Panc1 (cell line): ENCODE measurements at regions not wholly inside any gene's neighbourhood (a gene's known extent, or its start where the extent isn't known, plus 50 kb on each side); places are given as distances from the start of the nearest gene placed in this dataset.

Source experiments
- POLR2AphosphoS5 ChIP-seq: IDR thresholded peaks from 2 replicates; pipeline ENCODE4 v1.6.1; 2012; ENCODE audit warnings: mild to moderate bottlenecking, low read depth, low read length, moderate library complexity
- TF ChIP-seq, protein P1 (sequence below): fragments of 450-650 bp; IDR thresholded peaks from 2 replicates; pipeline ENCODE4 v1.5.1; 2017; ENCODE audit warnings: mild to moderate bottlenecking
- TF ChIP-seq, protein P2 (sequence below), 2 experiments: IDR thresholded peaks; 2 replicates each; pipeline ENCODE4 v1.6.1; 2011 to 2012; ENCODE audit warnings: low read depth in 2 of 2, control low read depth in 1 of 2, low read length in 1 of 2, mild to moderate bottlenecking in 1 of 2, moderate library complexity in 1 of 2; ENCODE audit not compliant: insufficient read depth in 1 of 2

DNA sequence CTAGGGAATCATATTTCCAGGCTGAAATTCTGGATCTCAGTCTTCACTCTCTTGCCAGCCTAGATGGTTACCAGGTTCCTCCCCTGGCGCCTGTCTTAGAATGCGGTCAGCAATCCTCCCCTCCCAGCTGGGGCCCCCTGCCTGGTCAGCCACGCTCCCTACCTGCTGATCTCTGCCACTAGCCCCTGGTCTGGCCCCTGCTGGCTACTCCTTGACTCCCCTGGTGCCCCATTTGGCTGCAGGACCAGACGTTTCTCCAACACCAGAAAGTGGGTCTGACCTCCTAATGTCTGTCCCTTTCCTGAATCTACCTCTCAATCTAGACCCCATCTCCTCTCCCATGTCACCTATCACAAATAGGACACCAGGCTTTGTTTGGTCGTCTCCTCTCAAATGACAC is 432.0 kb upstream of the SMIM21 start:
- TF ChIP-seq, protein P1, sequence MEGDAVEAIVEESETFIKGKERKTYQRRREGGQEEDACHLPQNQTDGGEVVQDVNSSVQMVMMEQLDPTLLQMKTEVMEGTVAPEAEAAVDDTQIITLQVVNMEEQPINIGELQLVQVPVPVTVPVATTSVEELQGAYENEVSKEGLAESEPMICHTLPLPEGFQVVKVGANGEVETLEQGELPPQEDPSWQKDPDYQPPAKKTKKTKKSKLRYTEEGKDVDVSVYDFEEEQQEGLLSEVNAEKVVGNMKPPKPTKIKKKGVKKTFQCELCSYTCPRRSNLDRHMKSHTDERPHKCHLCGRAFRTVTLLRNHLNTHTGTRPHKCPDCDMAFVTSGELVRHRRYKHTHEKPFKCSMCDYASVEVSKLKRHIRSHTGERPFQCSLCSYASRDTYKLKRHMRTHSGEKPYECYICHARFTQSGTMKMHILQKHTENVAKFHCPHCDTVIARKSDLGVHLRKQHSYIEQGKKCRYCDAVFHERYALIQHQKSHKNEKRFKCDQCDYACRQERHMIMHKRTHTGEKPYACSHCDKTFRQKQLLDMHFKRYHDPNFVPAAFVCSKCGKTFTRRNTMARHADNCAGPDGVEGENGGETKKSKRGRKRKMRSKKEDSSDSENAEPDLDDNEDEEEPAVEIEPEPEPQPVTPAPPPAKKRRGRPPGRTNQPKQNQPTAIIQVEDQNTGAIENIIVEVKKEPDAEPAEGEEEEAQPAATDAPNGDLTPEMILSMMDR: no peak
- no peak for TF ChIP-seq POLR2AphosphoS5
- TF ChIP-seq, protein P2, sequence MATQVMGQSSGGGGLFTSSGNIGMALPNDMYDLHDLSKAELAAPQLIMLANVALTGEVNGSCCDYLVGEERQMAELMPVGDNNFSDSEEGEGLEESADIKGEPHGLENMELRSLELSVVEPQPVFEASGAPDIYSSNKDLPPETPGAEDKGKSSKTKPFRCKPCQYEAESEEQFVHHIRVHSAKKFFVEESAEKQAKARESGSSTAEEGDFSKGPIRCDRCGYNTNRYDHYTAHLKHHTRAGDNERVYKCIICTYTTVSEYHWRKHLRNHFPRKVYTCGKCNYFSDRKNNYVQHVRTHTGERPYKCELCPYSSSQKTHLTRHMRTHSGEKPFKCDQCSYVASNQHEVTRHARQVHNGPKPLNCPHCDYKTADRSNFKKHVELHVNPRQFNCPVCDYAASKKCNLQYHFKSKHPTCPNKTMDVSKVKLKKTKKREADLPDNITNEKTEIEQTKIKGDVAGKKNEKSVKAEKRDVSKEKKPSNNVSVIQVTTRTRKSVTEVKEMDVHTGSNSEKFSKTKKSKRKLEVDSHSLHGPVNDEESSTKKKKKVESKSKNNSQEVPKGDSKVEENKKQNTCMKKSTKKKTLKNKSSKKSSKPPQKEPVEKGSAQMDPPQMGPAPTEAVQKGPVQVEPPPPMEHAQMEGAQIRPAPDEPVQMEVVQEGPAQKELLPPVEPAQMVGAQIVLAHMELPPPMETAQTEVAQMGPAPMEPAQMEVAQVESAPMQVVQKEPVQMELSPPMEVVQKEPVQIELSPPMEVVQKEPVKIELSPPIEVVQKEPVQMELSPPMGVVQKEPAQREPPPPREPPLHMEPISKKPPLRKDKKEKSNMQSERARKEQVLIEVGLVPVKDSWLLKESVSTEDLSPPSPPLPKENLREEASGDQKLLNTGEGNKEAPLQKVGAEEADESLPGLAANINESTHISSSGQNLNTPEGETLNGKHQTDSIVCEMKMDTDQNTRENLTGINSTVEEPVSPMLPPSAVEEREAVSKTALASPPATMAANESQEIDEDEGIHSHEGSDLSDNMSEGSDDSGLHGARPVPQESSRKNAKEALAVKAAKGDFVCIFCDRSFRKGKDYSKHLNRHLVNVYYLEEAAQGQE (IDR thresholded peaks at IDR 0.05; ENCODE audit: insufficient read depth in 1 of 2, low read depth in 2 of 2, low read length in 1 of 2): no peak
